Prostate gland (tissue), 2 donors: ENCODE measurements at regions not wholly inside any gene's neighbourhood (a gene's known extent, or its start where the extent isn't known, plus 50 kb on each side); places are given as distances from the start of the nearest gene placed in this dataset.

Source experiments
- DNase-seq: peaks from one replicate; pipeline ENCODE4 v3.0.0-alpha.2; 2019; ENCODE audit warnings: low spot score
- H3K27ac ChIP-seq, 2 donors: fragments of 200-600 bp; sonication (generic); 2 replicates each; pipeline ENCODE4 v1.5.1; 2017 to 2019
- H3K27me3 ChIP-seq: fragments of 200-600 bp; sonication (generic); replicated peaks from 2 replicates; pipeline ENCODE4 v1.5.1; 2019; ENCODE audit not compliant: insufficient read depth
- H3K36me3 ChIP-seq, 2 donors: fragments of 200-600 bp; sonication (generic); 1 replicate in 1 of 2; 2 replicates in 1 of 2; pipeline versions ENCODE4 v1.5.1 to v1.8.1; 2017 to 2019
- H3K4me1 ChIP-seq: fragments of 200-600 bp; sonication (generic); replicated peaks from 2 replicates; pipeline ENCODE4 v1.5.1; 2019
- H3K4me3 ChIP-seq, 2 donors: fragments of 200-600 bp; sonication (generic); 2 replicates each; pipeline ENCODE4 v1.5.1; 2017 to 2019
- H3K9me3 ChIP-seq: fragments of 200-600 bp; sonication (generic); 2 replicates; pipeline ENCODE4 v1.5.1; 2017
- CTCF ChIP-seq, 4 experiments: fragments of 200-600 bp in 2 of 4; fragments of 450-650 bp in 2 of 4; sonication (generic) in 2 of 4; IDR thresholded peaks; 1 replicate in 3 of 4; 2 replicates in 1 of 4; pipeline ENCODE4 v1.5.1; 2016 to 2019; ENCODE audit warnings: antibody characterized with exemption in 4 of 4, mild to moderate bottlenecking in 2 of 4, moderate library complexity in 2 of 4
- POLR2A ChIP-seq: fragments of 450-650 bp; IDR thresholded peaks from one replicate; pipeline ENCODE4 v1.6.1; 2016; ENCODE audit warnings: antibody characterized with exemption, mild to moderate bottlenecking
- POLR2AphosphoS5 ChIP-seq: sonication (generic); formaldehyde crosslinking; IDR thresholded peaks from one replicate; pipeline ENCODE4 v1.6.1; 2017; ENCODE audit warnings: antibody characterized with exemption
- WGBS: methylation state at CpG from one replicate; pipeline ENCODE4 v1.1.5; 2018; 5-methylcytosine and 5-hydroxymethylcytosine counted together
- intact Hi-C: fragments of 100-400 bp; cut with DNase I; formaldehyde crosslinking; loops from one replicate; pipeline ENCODE4 v1.14.2; 2022

DNA sequence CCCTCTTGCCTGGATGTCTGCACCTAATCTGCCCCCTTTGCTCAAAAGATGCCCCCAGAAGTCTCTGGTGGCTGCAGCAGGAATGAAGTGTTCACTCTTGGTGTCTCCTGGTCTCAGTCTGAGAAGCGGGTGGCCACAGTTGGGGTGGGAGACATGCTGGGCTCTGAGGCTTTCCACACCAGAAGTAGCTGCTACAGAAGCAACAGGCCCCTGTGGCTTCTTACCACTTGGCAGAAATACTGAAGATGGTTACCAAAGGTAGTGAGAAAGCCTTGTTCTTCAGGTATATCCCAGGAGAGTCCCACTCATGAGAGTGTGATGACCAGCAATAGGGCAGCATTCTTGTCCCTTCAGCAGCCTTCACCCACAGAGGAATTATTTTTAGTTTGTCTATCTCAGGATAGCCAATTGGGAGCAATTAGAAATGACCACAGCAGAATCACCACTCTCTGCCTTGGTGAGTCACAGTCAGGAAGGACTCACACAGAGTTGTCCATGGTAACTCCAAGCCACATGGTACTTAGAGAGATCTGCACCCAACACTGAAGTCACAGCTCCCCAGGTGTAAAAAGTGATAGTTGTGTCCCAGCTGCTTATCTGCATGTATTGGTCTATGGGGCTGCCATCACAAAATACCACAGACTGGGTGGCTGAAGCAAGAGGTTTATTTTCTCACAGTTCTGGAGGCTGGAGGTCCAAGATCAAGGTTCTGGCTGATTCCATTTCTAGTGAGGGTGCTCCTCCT lies 169.8 kb upstream of the ID2 start:
- Histone ChIP-seq H3K27me3 (no peaks in the 10 kb centered on the region), H3K4me3 (no peak overlapping the region), H3K36me3 (no peaks in the 10 kb centered on the region), H3K27ac (no peak overlapping the region), H3K4me1 (no peaks in the 10 kb centered on the region), H3K9me3 (no peaks in the 10 kb centered on the region)
- no peak for DNase-seq
- intact Hi-C loops, result no loop called here
- TF ChIP-seq CTCF (IDR thresholded peaks at IDR 0.05) (no peak), POLR2AphosphoS5 (no peak), POLR2A (no peak)
- WGBS, result 100% methylated on average over 1 of the region's 1 CpG

DNA sequence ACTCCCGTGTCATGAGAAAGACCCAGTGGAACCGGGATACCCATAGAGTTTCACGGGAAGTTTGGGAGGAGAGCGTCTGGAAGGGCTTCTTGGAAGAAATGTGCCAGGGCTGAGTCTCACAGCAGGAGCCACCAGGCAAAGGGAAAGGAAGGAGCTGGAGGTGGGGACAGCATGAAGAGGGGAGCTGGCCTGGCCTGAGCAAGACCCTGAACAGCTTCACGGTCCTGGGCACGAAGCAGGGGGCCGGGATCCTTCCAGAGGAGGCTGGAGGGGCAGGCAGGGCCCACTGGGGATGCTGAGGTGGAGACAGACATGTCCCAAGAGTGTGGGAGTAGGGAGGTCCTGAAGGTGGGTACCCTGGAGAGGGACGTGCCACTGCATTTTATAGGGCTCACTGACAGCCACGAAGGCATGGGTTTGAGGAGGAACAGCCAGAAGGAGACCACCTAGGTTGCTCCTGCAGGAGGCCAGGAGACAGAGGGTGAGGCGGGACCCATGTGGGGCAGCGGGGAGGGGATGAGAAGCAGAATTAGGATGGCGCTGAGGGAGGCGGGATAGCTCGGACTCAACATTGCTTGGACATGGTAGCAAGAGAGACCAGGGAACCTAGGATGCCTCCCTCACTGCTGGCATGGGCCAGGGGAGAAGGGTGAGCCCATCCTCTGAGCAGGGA lies 168.1 kb upstream of the ID2 start:
- WGBS, result 94% methylated on average over 14 of the region's 14 CpGs
- DNase-seq, result no peak
- no peaks in the 10 kb centered on the region for H3K4me1 ChIP-seq
- no peak overlapping the region for H3K27ac ChIP-seq
- TF ChIP-seq POLR2AphosphoS5 (no peak), CTCF (IDR thresholded peaks at IDR 0.05) (no peak), POLR2A (no peak)
- no peaks in the 10 kb centered on the region for H3K27me3 ChIP-seq
- no peak overlapping the region for H3K4me3 ChIP-seq
- H3K9me3 ChIP-seq, result no peaks in the 10 kb centered on the region
- H3K36me3 ChIP-seq, result no peaks in the 10 kb centered on the region
- intact Hi-C loops, result no loop called here

GRCh38 chr2:8514274-8514662 lies 167.6 kb upstream of the ID2 start:
- Histone ChIP-seq H3K4me3 (no peak overlapping the region), H3K36me3 (no peaks in the 10 kb centered on the region), H3K27ac (no peak overlapping the region), H3K27me3 (no peaks in the 10 kb centered on the region), H3K9me3 (no peaks in the 10 kb centered on the region), H3K4me1 (no peaks in the 10 kb centered on the region)
- 99% methylated on average over 4 of the region's 4 CpGs for WGBS
- TF ChIP-seq CTCF (IDR thresholded peaks at IDR 0.05), result no peak
- TF ChIP-seq POLR2A, result no peak
- TF ChIP-seq POLR2AphosphoS5, result no peak
- intact Hi-C loops, result no loop called here
- DNase-seq, result no peak

- 60% methylated on average over 14 of the region's 14 CpGs for WGBS
- TF ChIP-seq POLR2AphosphoS5 (no peak), POLR2A (no peak), CTCF (IDR thresholded peaks at IDR 0.05) (no peak)
- no peaks in the 10 kb centered on the region for H3K36me3 ChIP-seq
- H3K27me3 ChIP-seq, result no peaks in the 10 kb centered on the region
- no peaks in the 10 kb centered on the region for H3K4me1 ChIP-seq
- H3K27ac ChIP-seq, result no peak overlapping the region
- intact Hi-C loops, result no loop called here
- no peaks in the 10 kb centered on the region for H3K9me3 ChIP-seq
- no peak for DNase-seq
- H3K4me3 ChIP-seq, result no peak overlapping the region
Observed at GRCh38 chr2:8514796-8515758, 166.8 kb upstream of the ID2 start.
